CD4-positive, alpha-beta T cell treated with Interferon alpha-2 for 1 hour (primary cell): ENCODE measurements at regions not wholly inside any gene's neighbourhood (a gene's known extent, or its start where the extent isn't known, plus 50 kb on each side); places are given as distances from the start of the nearest gene placed in this dataset.

Source experiments
- DNase-seq, 2 donors: peaks; one replicate each; pipeline ENCODE4 v3.0.0-alpha.2; 2020 to 2022

GRCh38 chr2:239608723-239609122 is 207.9 kb upstream of the HDAC4 start:
- DNase-seq: no peak

DNA sequence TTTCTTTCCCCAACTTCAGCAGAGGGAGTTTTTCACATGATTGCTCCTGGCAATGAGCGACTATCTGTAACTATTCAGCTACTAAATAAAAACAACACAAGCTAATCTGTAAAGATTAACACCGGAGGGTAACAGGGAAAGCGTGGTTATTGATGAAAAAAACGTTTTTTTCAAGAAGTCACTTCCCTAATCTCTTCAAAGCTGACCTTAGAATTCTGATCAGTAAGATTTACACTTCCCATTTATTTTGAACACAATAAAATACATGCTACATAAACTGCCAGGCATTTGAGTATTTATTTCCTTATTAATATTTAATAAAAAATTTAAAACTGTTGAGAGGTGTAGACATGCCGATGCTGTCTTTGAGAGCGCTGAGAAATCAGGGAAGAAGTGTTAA is 207.4 kb upstream of the HDAC4 start:
- no peak for DNase-seq

GRCh38 chr2:239607517-239608191 is 206.8 kb upstream of the HDAC4 start:
- DNase-seq: no peak

GRCh38 chr2:239606741-239607516 is 206.1 kb upstream of the HDAC4 start:
- no peak for DNase-seq

DNA sequence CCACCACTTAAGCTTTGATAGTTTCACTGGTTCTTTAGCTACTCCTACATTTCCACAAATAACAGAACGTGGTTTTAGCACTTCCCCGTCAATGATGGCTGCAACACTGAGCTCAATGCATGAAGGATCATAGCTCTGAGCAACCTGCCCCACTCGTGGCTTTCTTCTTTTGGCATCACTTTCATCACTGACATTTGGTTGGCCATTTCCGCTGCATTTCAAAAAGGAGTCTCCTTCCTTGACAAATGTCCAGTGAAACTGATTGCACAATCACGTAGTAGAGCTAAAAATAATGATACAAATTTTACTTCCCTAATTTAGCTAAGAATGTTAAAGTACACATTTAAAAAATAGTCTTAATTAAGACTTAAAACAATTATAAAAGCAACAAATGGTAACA is 205.2 kb upstream of the HDAC4 start:
- DNase-seq: peak in 1 of 2 donors; percentile 44

GRCh38 chr2:239605409-239605808 is 204.6 kb upstream of the HDAC4 start:
- DNase-seq: no peak

DNA sequence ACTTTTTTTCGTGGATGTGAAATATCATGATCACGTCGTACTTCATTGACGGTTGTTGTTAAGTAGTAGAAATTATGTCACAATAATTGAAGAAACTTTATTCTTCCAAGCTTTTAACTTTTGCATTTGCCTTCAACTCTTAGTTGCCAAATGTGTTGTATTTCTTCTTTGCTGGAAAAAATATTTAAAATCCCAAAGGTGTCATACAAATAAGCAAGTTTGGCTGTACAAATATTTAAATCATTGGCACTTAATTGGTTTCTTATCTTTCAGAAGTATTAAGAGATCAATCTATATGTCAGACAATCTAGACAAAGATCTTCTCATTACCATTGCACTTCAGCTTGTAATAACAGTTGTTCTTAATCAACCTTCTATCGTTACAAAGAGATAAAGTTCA is 204.0 kb upstream of the HDAC4 start:
- no peak for DNase-seq

- DNase-seq: no peak
Observed at GRCh38 chr2:239603411-239604356, 202.9 kb upstream of the HDAC4 start.

DNA sequence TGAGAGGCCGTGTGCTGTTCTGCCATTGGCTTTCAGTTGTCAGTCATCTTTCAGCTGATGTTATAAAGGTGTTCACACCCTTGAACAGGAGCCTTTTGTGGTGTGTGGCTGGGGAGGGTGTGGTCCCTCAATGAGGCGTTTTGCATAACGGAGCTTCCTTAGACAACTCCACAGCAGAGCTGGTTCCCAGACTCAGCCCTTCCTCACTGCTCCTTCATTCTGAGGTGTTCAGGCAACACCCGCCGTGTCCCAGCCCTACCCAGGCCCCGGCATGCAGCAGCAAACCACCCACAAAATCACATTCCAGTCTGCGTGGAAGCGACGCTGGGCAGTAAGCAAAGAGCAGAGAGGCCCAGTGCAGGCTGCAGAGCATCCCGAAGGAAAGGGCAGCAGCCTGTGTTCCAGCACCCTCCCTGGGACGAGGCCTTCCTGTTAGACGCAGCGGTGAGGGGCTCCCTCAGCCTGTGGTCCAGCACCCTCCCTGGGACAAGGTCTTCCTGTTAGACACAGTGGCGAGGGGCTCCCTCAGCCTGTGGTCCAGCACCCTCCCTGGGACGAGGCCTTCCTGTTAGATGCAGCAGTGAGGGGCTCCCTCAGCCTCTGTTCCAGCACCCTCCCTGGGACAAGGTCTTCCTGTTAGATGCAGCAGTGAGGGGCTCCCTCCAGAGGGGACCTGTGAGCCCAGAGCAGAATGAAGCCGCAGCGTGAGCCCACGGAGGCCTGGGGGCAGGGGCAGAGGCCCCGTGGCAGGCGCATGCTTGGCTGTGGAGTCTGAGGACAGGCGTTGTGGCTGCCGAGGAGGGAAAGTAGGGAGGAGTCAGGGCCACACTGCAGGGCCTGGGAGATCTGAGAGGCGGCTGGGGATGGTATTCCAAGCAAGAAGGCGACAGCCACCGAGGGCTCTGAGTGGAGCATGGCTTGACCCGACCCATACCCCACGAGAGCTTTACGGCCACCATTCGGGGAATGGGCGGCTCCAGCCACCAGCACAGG is 201.8 kb upstream of the HDAC4 start:
- peak; percentile 15 to 51 for DNase-seq

- DNase-seq: no peak
Observed at GRCh38 chr2:239601880-239602279, 201.1 kb upstream of the HDAC4 start.

DNA sequence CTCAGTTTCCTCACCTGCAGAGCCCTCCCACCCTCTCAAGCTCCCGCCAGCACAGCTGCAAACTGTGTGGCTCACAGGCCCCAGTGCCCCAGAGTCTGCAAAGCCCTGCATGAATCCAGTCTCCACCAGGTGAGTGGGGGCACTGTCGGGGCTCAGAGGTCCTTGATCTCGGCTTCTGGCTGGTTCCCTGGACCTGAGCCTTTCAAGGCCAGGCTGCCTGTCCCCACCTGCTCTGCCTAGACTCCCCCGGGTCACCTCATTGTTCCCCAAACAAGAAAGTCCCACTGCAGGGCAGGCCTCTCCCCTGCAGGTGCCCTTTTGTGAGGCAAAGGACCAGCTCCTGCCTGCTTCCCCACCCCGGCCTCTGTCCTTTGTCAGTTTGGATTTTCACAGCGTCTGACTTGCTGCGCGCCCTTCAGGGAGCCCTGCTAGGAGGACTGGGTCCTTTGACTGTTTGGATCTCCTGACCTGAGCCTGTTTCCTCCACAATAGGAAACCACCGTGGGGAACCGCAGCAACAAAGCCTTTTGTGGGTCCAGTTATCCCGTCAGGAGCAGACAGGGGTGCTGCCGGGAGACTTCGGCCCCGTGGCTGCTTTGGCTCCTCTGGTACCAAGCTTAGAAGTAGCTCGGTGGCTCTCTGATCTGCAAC is 200.5 kb upstream of the HDAC4 start:
- DNase-seq: no peak

DNA sequence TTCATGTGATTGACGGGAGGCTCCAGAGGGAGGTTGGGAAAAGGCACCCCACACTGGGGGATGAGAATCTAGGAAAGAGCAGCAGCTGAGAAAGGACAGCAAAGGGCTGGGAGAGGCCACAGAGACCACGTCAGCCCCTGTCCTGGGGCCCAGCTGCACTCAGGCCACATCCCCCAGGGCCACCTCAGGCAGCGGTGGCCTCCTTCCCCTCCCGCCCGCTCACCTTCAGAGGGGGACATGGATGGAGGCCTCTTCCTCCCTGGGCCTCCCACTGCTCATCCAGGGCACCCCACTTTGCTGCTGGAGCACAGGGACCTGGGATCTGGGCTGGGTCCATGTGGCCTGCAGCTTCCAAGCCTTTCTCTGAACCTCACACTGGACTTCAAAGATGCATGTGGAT is 199.8 kb upstream of the HDAC4 start:
- no peak for DNase-seq

DNA sequence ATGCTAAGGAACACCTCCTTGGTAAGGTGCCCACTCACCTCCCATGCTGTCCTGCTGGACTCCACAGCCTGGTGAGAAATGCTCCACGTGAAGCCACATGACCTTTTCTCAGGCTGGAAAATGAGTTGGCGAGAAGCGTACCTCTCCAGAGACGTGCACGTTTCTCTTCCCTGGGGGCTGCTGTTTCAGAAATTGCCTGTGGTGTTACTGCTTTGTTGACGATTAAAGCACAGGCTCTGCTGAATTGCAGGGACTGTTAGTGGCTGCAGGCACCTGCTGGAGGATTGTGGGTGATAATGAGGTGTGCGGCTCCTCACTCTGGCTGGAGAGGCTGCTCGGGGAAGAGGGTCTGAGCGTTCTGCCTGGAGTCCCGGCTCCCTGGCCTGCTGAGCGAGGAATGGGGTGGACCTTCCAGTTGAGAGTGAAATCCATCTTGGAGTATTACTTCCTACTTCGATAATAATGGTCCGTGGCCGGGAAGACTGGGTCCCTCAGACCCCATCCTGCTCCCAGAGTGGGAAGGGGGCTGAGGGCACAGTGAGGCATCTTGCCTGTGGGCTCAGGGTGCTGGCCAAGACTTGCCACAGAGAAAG is 199.3 kb upstream of the HDAC4 start:
- DNase-seq: no peak

DNA sequence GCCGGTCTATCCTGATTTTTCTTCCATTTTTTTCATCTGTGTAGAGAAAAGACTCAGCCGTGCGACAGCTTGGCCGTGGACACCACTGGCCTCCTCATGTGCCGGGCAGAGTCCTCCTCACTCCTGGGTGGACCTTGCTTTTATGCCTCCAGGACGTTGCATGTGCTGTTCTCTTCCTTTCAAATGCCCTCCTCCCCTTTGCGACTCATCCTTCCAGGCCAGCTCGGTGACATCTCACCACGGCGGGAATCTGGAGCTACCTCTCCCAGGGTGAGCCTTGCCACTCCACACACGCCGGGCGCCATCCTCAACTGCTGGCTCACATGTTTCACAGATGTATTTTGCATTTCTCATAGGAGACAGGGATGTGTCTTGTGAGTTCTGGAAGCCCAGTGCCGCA is 198.5 kb upstream of the HDAC4 start:
- DNase-seq: no peak

DNA sequence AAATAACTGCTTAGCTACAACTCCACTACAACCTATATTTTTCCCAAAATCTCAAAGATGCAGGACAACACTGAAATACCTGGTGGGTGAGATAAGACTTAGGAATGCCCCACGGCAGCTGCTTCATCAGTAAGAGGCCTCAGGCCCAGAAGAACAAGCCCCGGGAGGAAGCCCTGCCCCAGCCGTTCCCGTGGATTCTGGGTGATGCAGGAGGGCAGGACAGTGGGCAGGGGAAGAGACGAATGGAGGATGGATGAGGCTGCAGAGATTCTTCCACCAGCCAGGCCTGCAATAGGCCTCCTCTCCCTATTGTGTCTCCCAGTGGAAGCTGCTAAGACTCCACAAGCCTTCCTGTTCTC is 197.9 kb upstream of the HDAC4 start:
- DNase-seq: no peak

GRCh38 chr2:239598011-239598731 is 197.4 kb upstream of the HDAC4 start:
- DNase-seq: no peak

DNA sequence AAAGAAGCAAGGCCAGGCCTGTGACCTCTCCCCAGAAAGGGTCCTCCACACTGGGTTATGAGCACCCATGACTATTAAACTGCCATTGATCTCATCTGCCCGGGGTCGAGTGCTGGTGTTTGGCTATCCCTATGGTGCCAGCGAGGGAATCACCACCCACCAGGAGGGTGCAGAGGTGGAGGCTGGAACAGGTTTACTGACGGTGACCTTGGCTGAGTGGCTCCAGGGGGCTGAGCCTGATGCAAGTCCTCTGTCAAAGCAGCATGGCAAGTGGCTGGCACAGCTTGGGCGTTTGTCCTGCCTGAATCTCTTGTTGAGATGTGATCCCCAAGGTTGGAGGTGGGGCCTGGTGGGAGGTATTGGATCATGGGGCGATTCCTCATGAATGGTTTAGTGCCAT is 196.4 kb upstream of the HDAC4 start:
- DNase-seq: no peak

GRCh38 chr2:239596792-239597191 is 196.0 kb upstream of the HDAC4 start:
- no peak for DNase-seq

DNA sequence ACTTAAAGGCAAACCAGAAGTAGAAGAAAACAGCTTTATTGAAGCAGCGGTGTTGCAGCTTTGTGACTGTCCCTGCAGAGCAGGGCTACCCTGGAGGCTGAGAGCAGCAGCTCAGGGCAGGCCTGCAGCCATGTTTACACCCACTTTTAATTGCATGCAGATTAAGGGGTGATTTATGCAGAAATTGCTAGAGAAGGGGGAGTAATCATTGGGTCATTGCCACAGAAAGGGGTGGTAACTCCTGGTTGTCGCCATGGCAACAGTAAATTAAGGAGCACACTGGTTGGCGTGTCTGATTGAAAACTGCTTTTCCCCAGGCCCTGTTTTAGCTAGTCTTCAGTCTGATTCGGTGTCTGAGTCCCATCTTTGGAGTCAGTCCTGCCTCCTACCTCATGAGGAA is 195.4 kb upstream of the HDAC4 start:
- no peak for DNase-seq

- DNase-seq: no peak
Observed at GRCh38 chr2:239595726-239596125, 194.9 kb upstream of the HDAC4 start.
